Endothelial cell of umbilical vein (primary cell): ENCODE measurements at regions not wholly inside any gene's neighbourhood (a gene's known extent, or its start where the extent isn't known, plus 50 kb on each side); places are given as distances from the start of the nearest gene placed in this dataset.

ENCODE experiments used
- BruUV-seq: library from RNA; stranded (reverse); fragments of 400-500 nt; replicated peaks from 2 replicates; lab custom pipeline; 2021; lab: Mats Ljungman, UMichigan
- CTCF ChIA-PET: fragments of 300-600, 350-600 bp; sonication (Branson Sonifier 250); formaldehyde crosslinking; loops from one replicate; lab custom pipeline; 2021; ENCODE audit warnings: antibody characterized with exemption, inconsistent platforms; lab: Charles Lee
- POLR2A ChIA-PET: fragments of 300-600, 350-600 bp; sonication (Branson Sonifier 250); formaldehyde crosslinking; loops from one replicate; lab custom pipeline; 2021; ENCODE audit warnings: antibody characterized with exemption, inconsistent platforms; lab: Charles Lee
- DNase-seq: peaks from one replicate; pipeline ENCODE4 v3.0.0-alpha.2; 2011; ENCODE audit warnings: low read depth, low spot score
- FAIRE-seq: peaks from 2 replicates; lab custom pipeline; 2011; peaks lifted over from hg19 to GRCh38; lab: Jason Lieb, UNC
- H2AFZ ChIP-seq: 2 replicates; pipeline ENCODE4 v1.6.0; 2012; ENCODE audit warnings: low read depth, low read length, control low read depth, inconsistent platforms
- H3K27ac ChIP-seq: 2 replicates; pipeline ENCODE4 v1.5.1; 2011; ENCODE audit warnings: low read depth, mild to moderate bottlenecking, control low read depth, low read length, moderate library complexity; ENCODE audit not compliant: insufficient read depth
- H3K27me3 ChIP-seq, 2 experiments: 2 replicates each; pipeline versions ENCODE4 v1.6.0 to v1.6.1; 2011; ENCODE audit warnings: low read length in 2 of 2, mixed read lengths in 1 of 2; ENCODE audit not compliant: control insufficient read depth in 2 of 2, insufficient read depth in 2 of 2
- H3K36me3 ChIP-seq, 2 experiments: 2 replicates in 1 of 2; 3 replicates in 1 of 2; pipeline ENCODE4 v1.5.1; 2011; ENCODE audit warnings: low read length in 2 of 2, mild to moderate bottlenecking in 1 of 2, moderate library complexity in 1 of 2; ENCODE audit not compliant: control insufficient read depth in 2 of 2, insufficient read depth in 2 of 2; ENCODE audit errors: extremely low read depth in 1 of 2
- H3K4me1 ChIP-seq: 3 replicates; pipeline ENCODE4 v1.5.1; 2011; ENCODE audit warnings: mild to moderate bottlenecking, low read length; ENCODE audit not compliant: control insufficient read depth, insufficient read depth; ENCODE audit errors: extremely low read depth
- H3K4me2 ChIP-seq: 2 replicates; pipeline ENCODE4 v1.6.1; 2011; ENCODE audit warnings: low read length, control low read depth, mixed read lengths; ENCODE audit not compliant: insufficient read depth
- H3K4me3 ChIP-seq, 3 experiments: fragments of 200-600 bp in 1 of 3; sonication (generic), shearing (Covaris generic) in 1 of 3; replicated peaks in 1 of 3; 2 replicates each; pipeline ENCODE4 v1.5.1; 2011 to 2016; ENCODE audit warnings: control low read depth in 3 of 3, low read length in 3 of 3, mild to moderate bottlenecking in 2 of 3, inconsistent platforms in 1 of 3, low read depth in 1 of 3, moderate library complexity in 1 of 3; ENCODE audit not compliant: insufficient read depth in 1 of 3
- H3K79me2 ChIP-seq: 2 replicates; pipeline ENCODE4 v1.6.0; 2012; ENCODE audit warnings: low read length, inconsistent platforms; ENCODE audit not compliant: control insufficient read depth, insufficient read depth
- H3K9ac ChIP-seq: replicated peaks from 2 replicates; pipeline ENCODE3; 2011; ENCODE audit warnings: low read length, control low read depth; ENCODE audit not compliant: insufficient read depth; ENCODE audit errors: extremely low read depth
- H3K9me1 ChIP-seq: replicated peaks from 3 replicates; pipeline ENCODE4 v1.6.0; 2011; ENCODE audit warnings: mild to moderate bottlenecking, low read length; ENCODE audit not compliant: control insufficient read depth, insufficient read depth; ENCODE audit errors: extremely low read depth
- H3K9me3 ChIP-seq: replicated peaks from 2 replicates; pipeline ENCODE4 v1.5.1; 2012; ENCODE audit warnings: low read length, inconsistent platforms; ENCODE audit not compliant: control insufficient read depth, insufficient read depth
- H4K20me1 ChIP-seq: replicated peaks from 2 replicates; pipeline ENCODE3; 2011; ENCODE audit warnings: mild to moderate bottlenecking, low read length; ENCODE audit not compliant: control insufficient read depth, insufficient read depth; ENCODE audit errors: extremely low read depth
- CTCF ChIP-seq, 2 donors: IDR thresholded peaks; 1 replicate in 1 of 2; 2 replicates in 1 of 2; pipeline ENCODE4 v1.5.1; 2011; ENCODE audit warnings: low read length in 2 of 2, mild to moderate bottlenecking in 2 of 2, moderate library complexity in 2 of 2, control low read depth in 1 of 2, inconsistent platforms in 1 of 2, low read depth in 1 of 2; ENCODE audit not compliant: insufficient read depth in 1 of 2; ENCODE audit errors: extremely low read depth in 1 of 2
- EZH2 ChIP-seq: IDR thresholded peaks from 2 replicates; pipeline ENCODE4 v1.6.1; 2012; ENCODE audit warnings: borderline replicate concordance, low read depth, mild to moderate bottlenecking, moderate library complexity, low read length, inconsistent platforms; ENCODE audit not compliant: severe bottlenecking
- FOS ChIP-seq: IDR thresholded peaks from 2 replicates; pipeline ENCODE4 v1.6.1; 2011; ENCODE audit warnings: mild to moderate bottlenecking, low read length, moderate library complexity, borderline replicate concordance; ENCODE audit not compliant: insufficient read depth
- GATA2 ChIP-seq: IDR thresholded peaks from 2 replicates; pipeline ENCODE4 v1.7.0; 2011; ENCODE audit warnings: low read depth, mild to moderate bottlenecking, moderate library complexity, mixed read lengths, low read length; ENCODE audit not compliant: insufficient read length, insufficient read depth
- JUN ChIP-seq: IDR thresholded peaks from 2 replicates; pipeline ENCODE4 v1.6.1; 2011; ENCODE audit warnings: borderline replicate concordance, low read depth; ENCODE audit not compliant: insufficient read length, insufficient read depth
- MYC ChIP-seq: IDR thresholded peaks from one replicate; pipeline ENCODE4 v1.6.1; 2011; ENCODE audit warnings: mild to moderate bottlenecking, low read depth, low read length
- POLR2A ChIP-seq: IDR thresholded peaks from 2 replicates; pipeline ENCODE4 v1.6.1; 2012; ENCODE audit warnings: low read depth, mild to moderate bottlenecking, control low read depth, low read length
- POLR2AphosphoS5 ChIP-seq: IDR thresholded peaks from 2 replicates; pipeline ENCODE4 v1.6.1; 2012; ENCODE audit warnings: low read depth, mild to moderate bottlenecking, control low read depth, low read length, moderate library complexity; ENCODE audit not compliant: insufficient read depth
- dilution Hi-C: fragments of 300-500 bp; cut with MboI; formaldehyde crosslinking; loops from one replicate; pipeline ENCODE4 v1.15.0; 2019; ENCODE audit warnings: low sequenced_read_pairs; ENCODE audit not compliant: extremely low pct_ligation_motif_present
- intact Hi-C: fragments of 100-400 bp; cut with micrococcal nuclease; formaldehyde crosslinking; loops from one replicate; pipeline ENCODE4 v1.10.0; 2022
- TF ChIP-seq, protein P1 (sequence below): IDR thresholded peaks from 2 replicates; pipeline ENCODE4 v1.6.1; 2011; ENCODE audit not compliant: insufficient read depth, insufficient read length

- TF ChIP-seq POLR2A = no peak
- TF ChIP-seq JUN = no peak
- TF ChIP-seq MYC = no peak
- TF ChIP-seq, protein P1, sequence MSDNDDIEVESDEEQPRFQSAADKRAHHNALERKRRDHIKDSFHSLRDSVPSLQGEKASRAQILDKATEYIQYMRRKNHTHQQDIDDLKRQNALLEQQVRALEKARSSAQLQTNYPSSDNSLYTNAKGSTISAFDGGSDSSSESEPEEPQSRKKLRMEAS = no peak
- TF ChIP-seq EZH2 = no peak
- TF ChIP-seq POLR2AphosphoS5 = no peak
- no peak for TF ChIP-seq FOS
- no peak for TF ChIP-seq CTCF (IDR thresholded peaks at IDR 0.05; ENCODE audit: extremely low read depth in 1 of 2, insufficient read depth in 1 of 2, low read depth in 1 of 2, low read length in 2 of 2)
- TF ChIP-seq GATA2 = no peak
Observed at GRCh38 chr14:54343272-54344121, 53.3 kb upstream of the CDKN3 start.

More at GRCh38 chr14:54343272-54344121, 53.3 kb upstream of the CDKN3 start:
- Histone ChIP-seq H3K27ac (no peak overlapping the region), H4K20me1 (no peaks in the 10 kb centered on the region), H3K9me1 (no peaks in the 10 kb centered on the region), H3K9me3 (no peaks in the 10 kb centered on the region), H3K27me3 (no peaks in the 10 kb centered on the region), H3K36me3 (no peaks in the 10 kb centered on the region), H3K79me2 (no peaks in the 10 kb centered on the region), H3K4me1 (peaks cover 14% of the 10 kb centered on the region), H3K4me3 (no peak overlapping the region), H3K4me2 (peak overlapping the region; percentile 29), H2AFZ (peak overlapping the region; percentile 53), H3K9ac (no peak overlapping the region)
- intact Hi-C loops (loop anchor here (10.0 kb wide), 1 partner anchor 1129 kb away; no protein-coding TSS in a partner anchor), dilution Hi-C loops (loop anchor here (25.0 kb wide), 1 partner anchor 806 kb away; no protein-coding TSS in a partner anchor)
- CTCF ChIA-PET = interaction anchor here (0.6 to 2.9 kb wide), 17 partner anchors 9 to 1048 kb away, joined by 3 to 15 read pairs (median 4); partner anchors contain the start of gene BMP4
- POLR2A ChIA-PET = interaction anchor here (0.7 to 0.8 kb wide), 2 partner anchors 390 to 800 kb away, joined by 3 to 4 read pairs; no protein-coding TSS in a partner anchor
- BruUV-seq = no TSS peak
- FAIRE-seq (peak; percentile 68), DNase-seq (peak; percentile 66)
